T-helper 1 cell (primary cell): ENCODE measurements at regions not wholly inside any gene's neighbourhood (a gene's known extent, or its start where the extent isn't known, plus 50 kb on each side); places are given as distances from the start of the nearest gene placed in this dataset.

Source experiments
- DNase-seq, 5 donors: peaks; one replicate each; pipeline ENCODE4 v3.0.0-alpha.2; 2012 to 2020

GRCh38 chr9:87338088-87338989 lies 159.3 kb upstream of the DAPK1 start:
- DNase-seq = no peak

GRCh38 chr9:87340391-87340790 lies 157.3 kb upstream of the DAPK1 start:
- DNase-seq = no peak

GRCh38 chr9:87342743-87343142 lies 154.9 kb upstream of the DAPK1 start:
- DNase-seq = no peak

- DNase-seq = no peak
These were observed 153.7 kb upstream of the DAPK1 start for GRCh38 chr9:87343816-87344430.

GRCh38 chr9:87346061-87346665 lies 151.5 kb upstream of the DAPK1 start:
- DNase-seq = no peak

- no peak for DNase-seq
These were observed 146.8 kb upstream of the DAPK1 start for GRCh38 chr9:87350915-87351314.

GRCh38 chr9:87353301-87353700 lies 144.4 kb upstream of the DAPK1 start:
- DNase-seq = no peak

GRCh38 chr9:87354147-87354546 lies 143.5 kb upstream of the DAPK1 start:
- DNase-seq = no peak

GRCh38 chr9:87357600-87357999 lies 140.1 kb upstream of the DAPK1 start:
- no peak for DNase-seq

- no peak for DNase-seq
These were observed 138.4 kb upstream of the DAPK1 start for GRCh38 chr9:87359264-87359663.

- DNase-seq = no peak
These were observed 137.6 kb upstream of the DAPK1 start for GRCh38 chr9:87359958-87360601.

GRCh38 chr9:87370049-87370685 lies 127.5 kb upstream of the DAPK1 start:
- DNase-seq = no peak

GRCh38 chr9:87371795-87372355 lies 125.8 kb upstream of the DAPK1 start:
- no peak for DNase-seq

- no peak for DNase-seq
These were observed 125.3 kb upstream of the DAPK1 start for GRCh38 chr9:87372356-87372851.

GRCh38 chr9:87374023-87374919 lies 123.4 kb upstream of the DAPK1 start:
- peak in 1 of 5 donors; percentile 45 for DNase-seq

GRCh38 chr9:87375397-87376073 lies 122.1 kb upstream of the DAPK1 start:
- no peak for DNase-seq

- DNase-seq = no peak
These were observed 119.0 kb upstream of the DAPK1 start for GRCh38 chr9:87378676-87379075.

- DNase-seq = no peak
These were observed 118.4 kb upstream of the DAPK1 start for GRCh38 chr9:87379300-87379699.

- no peak for DNase-seq
These were observed 116.5 kb upstream of the DAPK1 start for GRCh38 chr9:87381050-87381711.

- no peak for DNase-seq
These were observed 115.9 kb upstream of the DAPK1 start for GRCh38 chr9:87381746-87382145.
